Endothelial cell (in vitro differentiated cells): ENCODE measurements at regions not wholly inside any gene's neighbourhood (a gene's known extent, or its start where the extent isn't known, plus 50 kb on each side); places are given as distances from the start of the nearest gene placed in this dataset.

Experiments used
- DNase-seq: peaks from one replicate; pipeline ENCODE4 v3.0.0; 2021; ENCODE audit warnings: low spot score
- H3K27ac Mint-ChIP-seq: one replicate; pipeline ENCODE4 v1.8.0; 2021; ENCODE audit warnings: mixed read lengths, inconsistent platforms; ENCODE audit not compliant: unreplicated experiment
- H3K27me3 Mint-ChIP-seq: one replicate; pipeline ENCODE4 v1.8.0; 2021; ENCODE audit warnings: mild to moderate bottlenecking, moderate library complexity, mixed read lengths, inconsistent platforms; ENCODE audit not compliant: unreplicated experiment
- H3K36me3 Mint-ChIP-seq: one replicate; pipeline ENCODE4 v1.8.0; 2021; ENCODE audit warnings: mild to moderate bottlenecking, low read depth, mixed read lengths, inconsistent platforms; ENCODE audit not compliant: unreplicated experiment
- H3K4me1 Mint-ChIP-seq: one replicate; pipeline ENCODE4 v1.8.0; 2021; ENCODE audit warnings: mild to moderate bottlenecking, mixed read lengths, inconsistent platforms; ENCODE audit not compliant: unreplicated experiment
- H3K4me3 Mint-ChIP-seq: one replicate; pipeline ENCODE4 v1.8.0; 2021; ENCODE audit warnings: mild to moderate bottlenecking, mixed read lengths, inconsistent platforms; ENCODE audit not compliant: unreplicated experiment
- H3K9me3 Mint-ChIP-seq: one replicate; pipeline ENCODE4 v1.8.0; 2021; ENCODE audit warnings: mixed read lengths, inconsistent platforms; ENCODE audit not compliant: unreplicated experiment
- TF ChIP-seq, protein P1 (sequence below): fragments of 200-600 bp; sonication (generic); IDR thresholded peaks from one replicate; pipeline ENCODE4 v1.5.0; 2021; ENCODE audit warnings: antibody characterized with exemption; ENCODE audit not compliant: unreplicated experiment

DNA sequence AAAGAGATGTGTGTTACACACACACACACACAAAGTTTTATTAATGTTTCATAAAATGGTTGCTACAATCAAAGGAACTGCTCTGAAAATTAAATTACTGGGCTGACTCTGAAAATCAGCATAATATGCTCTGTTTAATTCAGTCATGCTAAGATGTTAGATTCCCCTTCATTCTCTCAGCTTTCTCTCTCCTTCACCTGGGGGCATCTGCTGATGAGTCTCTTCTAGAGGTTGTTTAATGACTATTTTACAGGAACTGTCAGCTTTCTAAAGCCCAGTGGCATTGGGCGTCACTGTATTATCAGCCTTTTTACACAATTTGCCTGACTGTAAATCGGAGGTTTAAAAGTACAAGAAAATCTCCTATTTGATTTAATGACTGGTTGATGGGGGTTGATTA is 559.7 kb upstream of the POU3F2 start:
- TF ChIP-seq, protein P1, sequence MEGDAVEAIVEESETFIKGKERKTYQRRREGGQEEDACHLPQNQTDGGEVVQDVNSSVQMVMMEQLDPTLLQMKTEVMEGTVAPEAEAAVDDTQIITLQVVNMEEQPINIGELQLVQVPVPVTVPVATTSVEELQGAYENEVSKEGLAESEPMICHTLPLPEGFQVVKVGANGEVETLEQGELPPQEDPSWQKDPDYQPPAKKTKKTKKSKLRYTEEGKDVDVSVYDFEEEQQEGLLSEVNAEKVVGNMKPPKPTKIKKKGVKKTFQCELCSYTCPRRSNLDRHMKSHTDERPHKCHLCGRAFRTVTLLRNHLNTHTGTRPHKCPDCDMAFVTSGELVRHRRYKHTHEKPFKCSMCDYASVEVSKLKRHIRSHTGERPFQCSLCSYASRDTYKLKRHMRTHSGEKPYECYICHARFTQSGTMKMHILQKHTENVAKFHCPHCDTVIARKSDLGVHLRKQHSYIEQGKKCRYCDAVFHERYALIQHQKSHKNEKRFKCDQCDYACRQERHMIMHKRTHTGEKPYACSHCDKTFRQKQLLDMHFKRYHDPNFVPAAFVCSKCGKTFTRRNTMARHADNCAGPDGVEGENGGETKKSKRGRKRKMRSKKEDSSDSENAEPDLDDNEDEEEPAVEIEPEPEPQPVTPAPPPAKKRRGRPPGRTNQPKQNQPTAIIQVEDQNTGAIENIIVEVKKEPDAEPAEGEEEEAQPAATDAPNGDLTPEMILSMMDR, result no peak
- Mint-ChIP-seq H3K27ac (no peak overlapping the region), H3K4me3 (no peak overlapping the region), H3K27me3 (no peaks in the 10 kb centered on the region), H3K9me3 (no peaks in the 10 kb centered on the region), H3K36me3 (no peaks in the 10 kb centered on the region), H3K4me1 (no peaks in the 10 kb centered on the region)
- no peak for DNase-seq

DNA sequence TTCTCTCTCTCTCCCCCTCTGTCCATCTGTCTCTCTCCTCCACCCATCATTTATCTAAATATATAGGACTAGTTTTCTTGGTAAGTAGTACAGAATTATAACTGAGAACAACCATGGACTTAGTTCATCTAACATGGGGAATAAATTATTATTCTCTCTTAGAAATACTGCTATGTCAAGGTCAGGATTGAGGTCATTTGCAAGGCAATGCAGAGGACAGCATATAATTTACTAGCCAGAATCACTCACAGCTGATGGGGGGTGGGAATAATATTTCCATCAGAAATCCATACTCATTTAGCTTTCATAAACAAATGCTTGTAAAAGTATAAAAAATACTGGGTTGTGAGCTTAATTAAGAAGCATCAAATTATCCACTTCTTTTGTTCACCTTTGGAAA is 553.9 kb upstream of the POU3F2 start:
- H3K4me1 Mint-ChIP-seq, result no peaks in the 10 kb centered on the region
- H3K9me3 Mint-ChIP-seq, result no peaks in the 10 kb centered on the region
- H3K27ac Mint-ChIP-seq, result no peak overlapping the region
- DNase-seq, result no peak
- H3K4me3 Mint-ChIP-seq, result no peak overlapping the region
- H3K36me3 Mint-ChIP-seq, result no peaks in the 10 kb centered on the region
- TF ChIP-seq, protein P1, result no peak
- H3K27me3 Mint-ChIP-seq, result no peaks in the 10 kb centered on the region

DNA sequence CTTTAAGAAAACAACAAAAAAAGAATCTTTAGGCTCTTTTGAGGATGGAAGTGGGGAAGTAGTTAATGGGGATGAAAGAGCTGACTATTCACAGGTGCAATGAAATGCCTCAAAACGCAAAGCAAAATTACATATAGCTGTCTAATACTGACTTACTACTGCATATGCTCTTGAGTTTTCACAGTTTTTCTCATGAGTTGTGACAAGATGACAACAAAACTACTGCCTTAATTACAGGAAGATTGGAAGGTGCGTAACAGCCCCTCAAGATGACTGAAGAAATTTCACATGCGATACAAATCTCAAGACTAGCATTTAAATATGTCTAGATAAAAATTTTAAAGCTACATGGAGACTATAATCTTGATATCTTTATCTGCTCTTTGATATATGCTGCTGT is 547.8 kb upstream of the POU3F2 start:
- DNase-seq, result no peak
- H3K27me3 Mint-ChIP-seq, result no peaks in the 10 kb centered on the region
- no peaks in the 10 kb centered on the region for H3K9me3 Mint-ChIP-seq
- TF ChIP-seq, protein P1, result no peak
- no peak overlapping the region for H3K4me3 Mint-ChIP-seq
- H3K36me3 Mint-ChIP-seq, result no peaks in the 10 kb centered on the region
- no peak overlapping the region for H3K27ac Mint-ChIP-seq
- H3K4me1 Mint-ChIP-seq, result no peaks in the 10 kb centered on the region

DNA sequence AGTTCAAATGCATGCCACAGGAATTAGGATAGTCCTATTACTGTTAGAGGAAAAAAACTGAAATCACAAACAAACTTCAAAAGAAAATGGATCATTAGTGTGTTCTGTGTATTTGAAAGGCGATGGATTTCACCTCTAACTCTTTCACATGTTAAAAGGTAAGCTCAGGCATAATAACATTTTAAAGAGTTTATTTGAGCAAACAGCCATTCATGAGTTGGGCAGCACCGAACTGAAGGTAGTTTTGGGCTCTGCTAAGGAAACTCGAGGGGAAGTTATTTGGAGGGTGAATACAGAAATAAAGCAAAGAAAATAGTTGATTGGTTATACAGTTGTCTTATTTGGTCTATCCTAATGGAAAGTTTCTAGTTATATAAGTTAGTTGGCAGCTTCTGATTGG is 546.5 kb upstream of the POU3F2 start:
- Mint-ChIP-seq H3K4me3 (no peak overlapping the region), H3K9me3 (no peaks in the 10 kb centered on the region), H3K27ac (no peak overlapping the region), H3K27me3 (no peaks in the 10 kb centered on the region), H3K4me1 (no peaks in the 10 kb centered on the region), H3K36me3 (no peaks in the 10 kb centered on the region)
- TF ChIP-seq, protein P1, result no peak
- no peak for DNase-seq

DNA sequence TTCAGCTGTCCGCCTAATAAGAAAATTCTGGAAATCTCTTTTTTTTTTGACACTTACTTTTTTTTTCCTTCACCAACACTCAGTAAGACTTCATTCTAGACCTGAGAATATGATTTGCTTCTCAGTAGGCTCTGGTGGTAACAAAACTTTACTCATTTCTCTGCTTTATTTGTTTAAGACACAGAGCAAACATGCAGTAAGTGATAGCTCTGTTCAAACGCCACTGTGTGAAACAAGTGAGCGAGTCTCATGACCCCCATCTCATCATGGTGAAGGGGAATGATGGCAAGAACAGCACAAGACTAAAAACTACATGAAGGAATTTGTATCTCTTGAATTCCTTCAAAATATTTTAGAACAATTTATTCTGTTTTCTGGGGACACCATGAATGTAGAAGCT is 541.6 kb upstream of the POU3F2 start:
- Mint-ChIP-seq H3K36me3 (no peaks in the 10 kb centered on the region), H3K4me1 (peaks cover 2% of the 10 kb centered on the region), H3K27me3 (no peaks in the 10 kb centered on the region), H3K4me3 (no peak overlapping the region), H3K27ac (no peak overlapping the region), H3K9me3 (no peaks in the 10 kb centered on the region)
- TF ChIP-seq, protein P1, result no peak
- DNase-seq, result no peak
